OCI-LY7 (cell line): ENCODE measurements at regions not wholly inside any gene's neighbourhood (a gene's known extent, or its start where the extent isn't known, plus 50 kb on each side); places are given as distances from the start of the nearest gene placed in this dataset.

Experiments
- BruUV-seq: library from RNA; stranded (reverse); fragments of 400-500 nt; replicated peaks from 2 replicates; lab custom pipeline; 2021; lab: Mats Ljungman, UMichigan
- CTCF ChIA-PET: fragments of 300-600 bp; sonication (Branson Sonifier 250); formaldehyde crosslinking; loops from one replicate; lab custom pipeline; 2022; ENCODE audit warnings: antibody characterized with exemption; ENCODE audit not compliant: unreplicated experiment; lab: Charles Lee
- POLR2A ChIA-PET: fragments of 300-600 bp; sonication (Branson Sonifier 250); formaldehyde crosslinking; loops from one replicate; lab custom pipeline; 2022; ENCODE audit warnings: antibody characterized with exemption; lab: Charles Lee
- DNase-seq: peaks from one replicate; pipeline ENCODE4 v3.0.0-alpha.2; 2015; ENCODE audit warnings: low spot score
- H2AFZ ChIP-seq: fragments of 200-600 bp; sonication (generic), shearing (Covaris generic); 2 replicates; pipeline ENCODE4 v1.6.1; 2014; ENCODE audit warnings: mild to moderate bottlenecking, antibody characterized with exemption, low read length, moderate library complexity
- H3K27ac ChIP-seq: fragments of 200-600 bp; sonication (generic); 2 replicates; pipeline ENCODE4 v1.5.1; 2014; ENCODE audit warnings: mixed run types, low read depth, mild to moderate bottlenecking, moderate library complexity, low read length, inconsistent platforms; ENCODE audit not compliant: poor library complexity, severe bottlenecking
- H3K36me3 ChIP-seq: fragments of 200-600 bp; sonication (generic); 2 replicates; pipeline ENCODE4 v1.6.1; 2014; ENCODE audit warnings: mild to moderate bottlenecking, antibody characterized with exemption, low read length, moderate library complexity, mixed read lengths; ENCODE audit not compliant: insufficient read depth
- H3K4me1 ChIP-seq: fragments of 200-600 bp; sonication (generic); 2 replicates; pipeline ENCODE4 v1.5.1; 2014; ENCODE audit warnings: mild to moderate bottlenecking, low read length; ENCODE audit not compliant: insufficient read depth, poor library complexity, severe bottlenecking
- H3K4me2 ChIP-seq: fragments of 200-600 bp; sonication (generic); 2 replicates; pipeline ENCODE4 v1.6.1; 2014; ENCODE audit warnings: mild to moderate bottlenecking, low read length
- H3K4me3 ChIP-seq: fragments of 200-600 bp; sonication (generic); 2 replicates; pipeline ENCODE4 v1.5.1; 2014; ENCODE audit warnings: mild to moderate bottlenecking, low read depth, low read length; ENCODE audit not compliant: poor library complexity, severe bottlenecking
- H3K79me2 ChIP-seq: fragments of 200-600 bp; sonication (generic); 2 replicates; pipeline ENCODE4 v1.6.1; 2016; ENCODE audit warnings: low read depth, mild to moderate bottlenecking, low read length, moderate library complexity, mixed read lengths; ENCODE audit not compliant: insufficient read depth
- H3K9me2 ChIP-seq: fragments of 200-600 bp; sonication (generic); 2 replicates; pipeline ENCODE4 v1.6.1; 2016; ENCODE audit warnings: mild to moderate bottlenecking, low read length, mixed read lengths; ENCODE audit not compliant: insufficient read depth
- H3K9me3 ChIP-seq: fragments of 200-600 bp; sonication (generic); 2 replicates; pipeline ENCODE4 v1.6.1; 2014; ENCODE audit warnings: mild to moderate bottlenecking, mixed run types, low read length, mixed read lengths
- H4K20me1 ChIP-seq: fragments of 200-600 bp; sonication (generic); 2 replicates; pipeline ENCODE4 v1.6.1; 2014; ENCODE audit warnings: mild to moderate bottlenecking, antibody characterized with exemption, low read length, moderate library complexity, mixed read lengths; ENCODE audit not compliant: insufficient read depth
- EZH2phosphoT487 ChIP-seq: fragments of 200-600 bp; sonication (generic); IDR thresholded peaks from 2 replicates; pipeline ENCODE4 v1.6.1; 2018; ENCODE audit warnings: low read depth, borderline replicate concordance, mild to moderate bottlenecking, mixed run types, antibody characterized with exemption, low read length, moderate library complexity, mixed read lengths
- intact Hi-C: fragments of 100-400 bp; cut with micrococcal nuclease; formaldehyde crosslinking; loops from one replicate; pipeline ENCODE4 v1.10.0; 2022; ENCODE audit not compliant: unreplicated experiment
- TF ChIP-seq, protein P1 (sequence below): fragments of 200-600 bp; sonication (generic); conservative IDR thresholded peaks from 2 replicates; pipeline ENCODE4 v1.5.1; 2014; ENCODE audit warnings: mild to moderate bottlenecking, antibody characterized with exemption, low read length, moderate library complexity, mixed read lengths

- intact Hi-C loops: no loop called here
Measured at GRCh38 chr3:34938784-34939183, 700.5 kb upstream of the ARPP21 start.

DNA sequence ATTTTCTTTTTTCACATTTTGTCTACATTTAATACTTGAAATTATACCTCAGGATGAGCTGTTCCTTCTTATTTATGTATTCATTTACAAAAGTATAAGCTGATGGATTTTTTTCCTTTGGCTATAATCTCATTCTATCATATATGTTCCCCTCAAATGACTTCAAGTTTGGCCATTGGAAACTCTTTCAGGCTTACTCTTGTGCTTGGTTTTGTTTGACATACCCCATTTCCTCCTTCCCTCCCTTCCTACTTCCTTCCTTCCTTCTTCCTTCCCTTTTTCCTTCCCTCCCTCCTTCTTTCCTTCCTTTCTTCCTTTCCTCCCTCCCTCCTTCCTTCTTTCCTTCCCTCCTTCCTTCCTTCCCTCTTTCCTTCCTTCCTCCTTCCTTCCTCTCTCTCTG, 697.1 kb upstream of the ARPP21 start:
- H3K27ac ChIP-seq: no peak overlapping the region
- no peaks in the 10 kb centered on the region for H3K4me1 ChIP-seq
- intact Hi-C loops: no loop called here
- no peaks in the 10 kb centered on the region for H3K36me3 ChIP-seq
- BruUV-seq: no TSS peak
- no peak overlapping the region for H3K4me3 ChIP-seq
- no peaks in the 10 kb centered on the region for H4K20me1 ChIP-seq
- ChIA-PET POLR2A (no interaction called here), CTCF (no interaction called here)
- no peaks in the 10 kb centered on the region for H3K79me2 ChIP-seq
- TF ChIP-seq, protein P1, sequence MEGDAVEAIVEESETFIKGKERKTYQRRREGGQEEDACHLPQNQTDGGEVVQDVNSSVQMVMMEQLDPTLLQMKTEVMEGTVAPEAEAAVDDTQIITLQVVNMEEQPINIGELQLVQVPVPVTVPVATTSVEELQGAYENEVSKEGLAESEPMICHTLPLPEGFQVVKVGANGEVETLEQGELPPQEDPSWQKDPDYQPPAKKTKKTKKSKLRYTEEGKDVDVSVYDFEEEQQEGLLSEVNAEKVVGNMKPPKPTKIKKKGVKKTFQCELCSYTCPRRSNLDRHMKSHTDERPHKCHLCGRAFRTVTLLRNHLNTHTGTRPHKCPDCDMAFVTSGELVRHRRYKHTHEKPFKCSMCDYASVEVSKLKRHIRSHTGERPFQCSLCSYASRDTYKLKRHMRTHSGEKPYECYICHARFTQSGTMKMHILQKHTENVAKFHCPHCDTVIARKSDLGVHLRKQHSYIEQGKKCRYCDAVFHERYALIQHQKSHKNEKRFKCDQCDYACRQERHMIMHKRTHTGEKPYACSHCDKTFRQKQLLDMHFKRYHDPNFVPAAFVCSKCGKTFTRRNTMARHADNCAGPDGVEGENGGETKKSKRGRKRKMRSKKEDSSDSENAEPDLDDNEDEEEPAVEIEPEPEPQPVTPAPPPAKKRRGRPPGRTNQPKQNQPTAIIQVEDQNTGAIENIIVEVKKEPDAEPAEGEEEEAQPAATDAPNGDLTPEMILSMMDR: no peak
- no peak for TF ChIP-seq EZH2phosphoT487
- DNase-seq: no peak
- no peak overlapping the region for H3K4me2 ChIP-seq
- H3K9me3 ChIP-seq: no peaks in the 10 kb centered on the region
- no peaks in the 10 kb centered on the region for H3K9me2 ChIP-seq
- no peak overlapping the region for H2AFZ ChIP-seq

More at GRCh38 chr3:34938784-34939183, 700.5 kb upstream of the ARPP21 start:
- H3K79me2 ChIP-seq: no peaks in the 10 kb centered on the region
- no peak overlapping the region for H3K27ac ChIP-seq
- H3K4me3 ChIP-seq: no peak overlapping the region
- H3K4me1 ChIP-seq: no peaks in the 10 kb centered on the region
- POLR2A ChIA-PET: no interaction called here
- no TSS peak for BruUV-seq
- TF ChIP-seq, protein P1: no peak
- no peak for TF ChIP-seq EZH2phosphoT487
- no peak overlapping the region for H3K4me2 ChIP-seq
- no peaks in the 10 kb centered on the region for H4K20me1 ChIP-seq
- H3K9me3 ChIP-seq: no peaks in the 10 kb centered on the region
- H3K9me2 ChIP-seq: no peaks in the 10 kb centered on the region
- DNase-seq: no peak
- CTCF ChIA-PET: no interaction called here
- no peaks in the 10 kb centered on the region for H3K36me3 ChIP-seq
- no peak overlapping the region for H2AFZ ChIP-seq

DNA sequence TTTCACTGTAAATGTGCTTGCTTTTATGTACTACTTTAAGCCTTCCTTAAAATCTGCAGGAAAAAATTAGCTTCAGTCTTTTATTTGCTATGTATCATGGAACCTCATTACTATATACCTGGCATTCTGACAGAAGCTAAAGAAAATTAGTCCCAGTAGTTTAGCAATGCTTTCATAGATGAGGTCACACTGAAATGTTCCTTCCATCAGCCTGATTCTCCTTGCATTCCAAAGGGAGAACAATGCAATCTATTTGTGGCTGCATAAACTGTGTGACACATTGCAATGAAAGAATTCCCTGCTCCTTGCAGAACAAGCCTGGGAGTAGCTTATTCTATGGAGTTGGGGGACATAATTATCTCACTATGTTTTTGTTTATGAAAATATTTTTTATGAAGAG, 691.5 kb upstream of the ARPP21 start:
- DNase-seq: no peak
- H3K79me2 ChIP-seq: no peaks in the 10 kb centered on the region
- no peak overlapping the region for H3K4me2 ChIP-seq
- TF ChIP-seq EZH2phosphoT487: no peak
- TF ChIP-seq, protein P1: no peak
- POLR2A ChIA-PET: interaction anchor here (1.0 kb wide), 1 partner anchor 27 kb away, joined by 3 read pairs; no protein-coding TSS in a partner anchor
- H4K20me1 ChIP-seq: no peaks in the 10 kb centered on the region
- H2AFZ ChIP-seq: no peak overlapping the region
- no peak overlapping the region for H3K27ac ChIP-seq
- CTCF ChIA-PET: no interaction called here
- BruUV-seq: no TSS peak
- intact Hi-C loops: no loop called here
- no peak overlapping the region for H3K4me3 ChIP-seq
- H3K36me3 ChIP-seq: no peaks in the 10 kb centered on the region
- no peaks in the 10 kb centered on the region for H3K4me1 ChIP-seq
- H3K9me3 ChIP-seq: no peaks in the 10 kb centered on the region
- no peaks in the 10 kb centered on the region for H3K9me2 ChIP-seq
